Renal cortical epithelial cell (primary cell): ENCODE measurements at regions not wholly inside any gene's neighbourhood (a gene's known extent, or its start where the extent isn't known, plus 50 kb on each side); places are given as distances from the start of the nearest gene placed in this dataset.

Experiments
- DNase-seq: peaks from one replicate; pipeline ENCODE4 v3.0.0-alpha.2; 2011; ENCODE audit warnings: low read depth

DNA sequence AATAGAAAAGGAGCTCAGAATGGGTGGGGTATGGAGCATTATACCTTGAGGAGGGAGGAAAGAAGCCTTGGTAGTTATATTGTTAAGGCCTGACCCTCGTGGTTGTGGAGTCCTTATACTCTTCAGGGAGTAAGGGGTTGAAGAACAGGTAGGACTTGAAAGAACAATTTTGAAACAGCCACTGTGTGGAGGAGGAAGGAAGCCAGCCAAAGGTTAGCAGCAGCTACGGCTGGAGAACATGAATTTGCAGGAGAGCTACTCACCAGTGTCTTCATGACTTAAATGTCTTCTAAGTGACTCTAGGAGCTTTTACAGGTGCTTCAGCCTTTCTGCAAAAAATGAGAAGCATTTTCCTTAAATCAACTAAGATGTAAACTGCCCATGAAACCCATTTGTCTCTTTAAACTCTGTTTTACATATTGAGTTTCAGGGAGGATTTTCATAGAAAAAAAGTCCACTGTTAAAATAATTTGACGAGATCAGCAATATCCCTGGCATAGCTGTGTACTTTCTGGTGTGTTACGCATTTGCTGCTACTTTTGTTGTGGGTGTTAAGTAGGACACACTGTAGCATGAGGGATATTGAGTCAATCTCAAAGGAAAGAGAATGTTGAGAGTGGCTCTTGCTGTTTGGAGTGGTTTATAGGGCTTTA, 110.6 kb upstream of the ELL2 start:
- DNase-seq: no peak

DNA sequence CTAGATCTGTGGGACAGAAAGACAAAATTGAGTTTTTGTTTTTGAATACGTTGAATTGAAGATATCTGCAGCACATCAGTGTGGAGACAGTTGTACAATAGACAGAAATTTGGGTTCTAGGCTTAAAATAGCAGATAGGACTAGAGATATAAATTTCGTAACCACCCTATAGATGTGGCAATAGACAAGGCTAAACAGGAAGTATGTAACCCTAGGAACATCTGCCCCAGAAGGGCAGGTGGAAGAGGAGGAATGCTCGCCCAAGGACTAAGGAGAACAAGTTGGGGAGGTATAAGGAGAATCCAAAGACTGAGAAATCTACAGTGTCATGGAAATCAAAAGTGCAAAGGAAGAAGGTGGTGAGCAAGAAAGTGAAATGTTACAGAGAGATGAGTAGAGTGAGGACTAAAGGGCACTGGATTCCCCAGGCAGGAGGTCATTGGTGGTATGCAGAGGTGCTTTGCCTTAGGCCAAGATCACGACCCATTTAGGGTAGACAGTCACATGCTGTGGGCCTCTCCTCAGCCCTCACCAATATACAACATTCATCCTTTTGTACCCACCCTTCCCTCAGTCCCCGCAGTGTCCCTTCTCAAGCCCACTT, 109.1 kb upstream of the ELL2 start:
- no peak for DNase-seq

- DNase-seq: peak; percentile 90
Observed at GRCh38 chr5:96067894-96068614, 106.4 kb upstream of the ELL2 start.

DNA sequence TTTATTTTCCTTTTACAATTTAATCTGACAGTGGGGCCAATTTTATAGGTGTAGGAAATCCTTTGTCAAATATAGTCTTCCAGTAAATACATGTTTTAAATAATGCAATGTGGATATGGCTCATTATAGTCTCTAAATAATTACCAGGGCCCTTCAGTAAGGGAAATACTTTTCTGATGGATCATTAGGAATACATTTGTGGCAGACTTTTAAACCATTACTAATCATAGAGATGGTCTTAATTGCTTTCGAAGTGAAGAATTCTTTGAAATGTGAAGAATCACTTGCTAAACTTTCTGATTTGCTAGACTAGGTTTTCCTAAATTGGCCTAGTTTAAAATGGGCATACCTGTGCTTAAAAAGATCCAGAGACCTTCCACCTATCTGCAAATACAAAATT, 105.6 kb upstream of the ELL2 start:
- DNase-seq: peak; percentile 56

DNA sequence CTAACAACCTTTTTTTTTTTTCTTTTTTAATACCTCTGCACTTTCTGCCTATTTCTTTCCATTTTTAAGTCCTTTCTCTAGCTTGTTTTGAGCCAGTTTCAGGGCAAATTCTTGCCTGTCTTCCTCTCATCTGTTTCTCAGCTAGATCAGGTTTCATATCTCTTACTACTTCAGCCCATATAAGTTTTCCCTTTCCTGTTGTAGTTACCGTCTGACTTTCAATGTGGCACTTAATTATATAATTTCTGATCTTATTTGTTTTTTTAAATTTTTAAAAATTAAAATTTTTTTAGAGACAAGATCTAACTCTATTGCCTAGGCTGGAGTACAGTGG, 104.7 kb upstream of the ELL2 start:
- DNase-seq: no peak

DNA sequence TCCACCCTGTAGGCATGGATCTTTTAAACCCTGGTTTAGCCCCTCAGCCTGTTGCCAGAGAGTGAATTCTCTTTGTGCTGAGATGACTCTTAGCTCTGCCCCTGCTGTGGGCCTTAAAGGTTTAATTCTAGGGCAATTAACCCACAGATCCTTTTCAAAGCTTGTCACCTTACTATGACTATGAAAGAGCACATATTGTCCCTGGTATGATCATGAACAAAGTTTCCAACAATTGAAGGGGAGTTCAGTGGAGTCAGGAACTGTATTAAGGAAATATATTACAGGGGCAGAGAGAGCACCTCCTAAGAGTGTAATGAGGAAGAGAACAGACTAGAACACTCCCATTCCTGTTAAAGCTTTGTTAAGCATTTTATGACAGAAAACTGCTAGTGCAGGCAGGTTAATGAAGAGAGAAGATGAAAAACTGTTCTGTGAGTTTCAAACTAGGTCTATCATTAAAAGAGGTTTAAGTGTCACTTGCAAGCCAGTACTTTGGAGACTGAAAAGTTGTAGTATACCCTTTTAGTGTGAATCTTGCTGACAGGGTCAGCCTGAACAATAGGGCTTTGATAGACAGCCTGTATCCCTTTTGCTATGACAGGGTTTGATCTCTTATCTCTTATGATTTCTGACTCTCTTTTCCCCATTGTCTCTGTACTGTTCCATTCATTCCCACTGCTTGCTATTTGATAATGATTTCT, 104.2 kb upstream of the ELL2 start:
- DNase-seq: no peak

- peak; percentile 55 for DNase-seq
Observed at GRCh38 chr5:96064877-96065276, 103.2 kb upstream of the ELL2 start.

DNA sequence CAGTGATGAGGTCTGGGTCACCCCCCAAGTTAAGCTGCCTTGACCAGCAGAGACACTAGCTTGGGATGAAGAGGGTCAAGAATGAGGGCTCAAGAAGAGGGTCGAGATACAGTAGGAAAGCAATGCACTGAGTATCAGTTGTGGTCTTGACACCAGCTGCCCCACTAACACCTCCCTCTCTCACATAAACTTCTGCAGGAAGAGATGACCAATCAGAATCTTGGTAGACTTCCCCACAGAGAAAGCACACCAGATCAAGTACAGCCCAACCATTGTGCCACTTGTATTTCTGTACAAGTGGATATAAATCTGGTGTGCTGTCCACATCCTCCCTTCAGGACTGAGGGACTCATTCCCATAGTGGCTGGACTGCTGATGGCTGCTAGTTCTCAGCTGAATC, 101.2 kb upstream of the ELL2 start:
- no peak for DNase-seq

DNA sequence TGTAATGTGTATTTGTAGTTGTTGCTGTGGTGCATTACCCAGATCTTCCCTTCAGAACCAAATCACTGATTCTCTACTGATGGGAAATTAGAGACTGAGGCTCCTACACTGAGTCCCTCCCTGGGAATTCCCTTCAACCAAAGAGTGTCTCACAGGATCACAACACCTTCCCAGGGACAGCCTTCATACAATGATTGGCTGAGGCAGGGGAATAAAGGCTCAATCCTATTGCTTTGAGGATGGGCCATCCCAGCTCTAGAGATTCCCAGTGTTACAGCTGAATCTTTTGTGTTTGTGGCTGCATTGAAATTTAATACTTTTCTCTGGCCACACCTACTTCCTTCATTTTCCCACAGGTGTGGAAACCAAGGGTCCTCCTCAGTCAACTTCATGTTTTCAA, 96.4 kb upstream of the ELL2 start:
- no peak for DNase-seq

GRCh38 chr5:96054311-96055030, 92.8 kb upstream of the ELL2 start:
- no peak for DNase-seq

GRCh38 chr5:96053063-96053735, 91.5 kb upstream of the ELL2 start:
- no peak for DNase-seq

GRCh38 chr5:96052374-96052773, 90.7 kb upstream of the ELL2 start:
- DNase-seq: no peak

DNA sequence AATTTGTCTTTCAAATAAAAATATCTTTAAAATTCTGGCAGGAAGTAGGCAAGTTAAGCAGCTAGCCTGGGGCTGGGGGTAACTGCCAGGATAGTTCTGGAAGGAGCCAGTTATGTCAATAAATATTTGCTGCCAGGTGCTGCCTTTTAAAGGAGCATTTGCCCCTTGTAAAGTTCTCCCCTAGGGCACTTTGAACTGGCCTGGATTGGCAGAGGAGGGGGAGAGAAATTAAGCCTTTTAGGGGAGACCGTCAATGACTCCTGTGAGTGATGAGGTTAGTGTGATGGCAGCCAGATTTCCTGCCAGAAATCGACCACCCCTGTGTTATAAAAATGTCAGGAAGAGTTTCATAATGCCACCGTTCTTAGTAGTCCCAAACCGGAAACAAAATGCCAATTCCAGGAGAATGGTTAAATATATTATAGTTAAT, 89.8 kb upstream of the ELL2 start:
- DNase-seq: peak; percentile 65

- no peak for DNase-seq
Observed at GRCh38 chr5:96050273-96050880, 88.7 kb upstream of the ELL2 start.

- peak; percentile 89 for DNase-seq
Observed at GRCh38 chr5:96049398-96050272, 88.0 kb upstream of the ELL2 start.

GRCh38 chr5:96048763-96049162, 87.1 kb upstream of the ELL2 start:
- DNase-seq: no peak

DNA sequence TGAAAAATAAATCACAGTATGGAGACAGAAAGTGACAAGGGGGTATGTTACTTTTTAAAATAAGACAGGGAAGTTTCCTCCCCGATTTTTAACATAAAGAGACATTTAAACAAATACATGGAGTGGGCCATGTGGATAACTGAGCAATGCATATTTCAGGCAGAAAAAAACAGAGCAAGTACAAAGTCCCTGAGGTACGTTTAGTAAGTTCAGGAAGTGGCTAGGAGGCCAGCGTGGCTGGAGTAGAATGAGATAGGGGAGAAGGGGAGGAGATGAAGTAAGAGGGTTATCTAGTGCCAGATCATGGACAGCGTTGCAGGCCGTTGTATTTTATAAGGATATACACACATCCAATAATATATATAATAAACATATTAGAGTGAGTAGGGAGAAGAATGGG, 84.2 kb upstream of the ELL2 start:
- DNase-seq: no peak

GRCh38 chr5:96043446-96043845, 81.8 kb upstream of the ELL2 start:
- no peak for DNase-seq

GRCh38 chr5:96037128-96037527, 75.5 kb upstream of the ELL2 start:
- DNase-seq: peak; percentile 22

DNA sequence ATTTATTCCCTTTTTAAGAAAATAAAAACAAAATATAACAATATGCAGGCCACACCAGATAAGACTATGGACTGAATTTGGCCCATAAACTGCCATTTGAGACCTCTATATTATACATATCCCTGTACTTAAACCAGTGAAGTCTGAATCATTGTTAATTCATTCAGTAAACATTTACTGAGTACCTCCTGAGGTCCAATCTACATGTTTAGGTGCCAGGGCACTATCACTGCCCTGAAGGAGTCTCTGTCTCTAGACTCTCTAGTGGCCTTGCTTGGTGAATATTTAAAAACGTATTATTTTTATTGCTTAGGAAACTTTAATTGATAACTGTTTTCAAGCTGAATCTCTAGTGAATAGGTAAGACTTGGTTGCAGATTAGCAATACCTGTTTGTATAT, 74.7 kb upstream of the ELL2 start:
- no peak for DNase-seq
